Adrenal gland (tissue), 9 donors: ENCODE measurements at regions not wholly inside any gene's neighbourhood (a gene's known extent, or its start where the extent isn't known, plus 50 kb on each side); places are given as distances from the start of the nearest gene placed in this dataset.

ENCODE experiments used
- DNase-seq, 7 donors: peaks; one replicate each; pipeline ENCODE4 v3.0.0-alpha.2; 2019 to 2020
- H3K27ac ChIP-seq, 5 donors: fragments of 200-600 bp; sonication (generic) in 4 of 5; 1 replicate in 3 of 5; 2 replicates in 2 of 5; pipeline versions ENCODE4 v1.5.1 to v1.8.0; 2016 to 2020; ENCODE audit warnings: mild to moderate bottlenecking in 1 of 5
- H3K27me3 ChIP-seq: fragments of 200-600 bp; 2 replicates; pipeline ENCODE4 v1.8.0; 2021
- H3K36me3 ChIP-seq, 2 donors: fragments of 200-600 bp; replicated peaks in 1 of 2; 1 replicate in 1 of 2; 2 replicates in 1 of 2; pipeline versions ENCODE4 v1.5.1 to v1.8.0; 2018 to 2022
- H3K4me1 ChIP-seq, 2 donors: fragments of 200-600 bp; replicated peaks in 1 of 2; 1 replicate in 1 of 2; 2 replicates in 1 of 2; pipeline versions ENCODE4 v1.5.1 to v1.8.0; 2018 to 2021
- H3K4me3 ChIP-seq, 4 donors: fragments of 200-600 bp; sonication (generic) in 3 of 4; one replicate each; pipeline ENCODE4 v1.5.1; 2016 to 2018
- H3K9me3 ChIP-seq, 3 donors: fragments of 200-600 bp; sonication (generic) in 1 of 3; replicated peaks in 1 of 3; 1 replicate in 2 of 3; 2 replicates in 1 of 3; pipeline versions ENCODE4 v1.5.1 to v1.8.0; 2016 to 2021
- CTCF ChIP-seq, 6 experiments: fragments of 450-650 bp in 4 of 6; fragments of 200-600 bp in 2 of 6; sonication (generic) in 1 of 6; IDR thresholded peaks; 1 replicate in 5 of 6; 2 replicates in 1 of 6; pipeline versions ENCODE4 v1.5.1 to v1.8.0; 2016 to 2021; ENCODE audit warnings: antibody characterized with exemption in 6 of 6, mild to moderate bottlenecking in 2 of 6, moderate library complexity in 1 of 6
- POLR2A ChIP-seq, 2 donors: fragments of 450-650 bp; IDR thresholded peaks; one replicate each; pipeline ENCODE4 v1.6.1; 2017; ENCODE audit warnings: antibody characterized with exemption in 2 of 2, mild to moderate bottlenecking in 2 of 2, moderate library complexity in 1 of 2
- WGBS, 4 donors: extraction: QIAGEN DNeasy Blood & Tissue Kit in 2 of 4; methylation state at CpG; one replicate each; pipeline versions ENCODE4 v1.1.5 to v1.1.7; 2013 to 2017; 5-methylcytosine and 5-hydroxymethylcytosine counted together
- intact Hi-C, 2 donors: fragments of 100-400 bp; cut with DNase I; formaldehyde crosslinking; loops; one replicate each; pipeline versions ENCODE4 v1.14.1 to v1.15.0; 2022 to 2023
- donor health status: healthy with polysubstance abuse.
- donor health status: Bipolar disorder and iron deficiency.
- donor health status: DM: yes; HTN: yes; CAD: no.
- donor health status: DM: no; HTN: no; CAD: no.
- donor health status: DM: no; HTN: no; CAD: no.

GRCh38 chr6:169854083-169854725 lies 102.8 kb downstream of the ERMARD start:
- 85 to 95% (median 92%) methylated on average over 7 to 12 of the region's 12 CpGs for WGBS, 4 donors
- intact Hi-C loops = no loop called here

GRCh38 chr6:169853196-169854082 lies 102.0 kb downstream of the ERMARD start:
- TF ChIP-seq POLR2A (IDR thresholded peaks at IDR 0.05) = no peak
- no peak for TF ChIP-seq CTCF (IDR thresholded peaks at IDR 0.05)
- Histone ChIP-seq H3K9me3 (no peaks in the 10 kb centered on the region), H3K36me3 (no peaks in the 10 kb centered on the region), H3K27me3 (no peaks in the 10 kb centered on the region), H3K27ac (no peak overlapping the region), H3K4me1 (no peaks in the 10 kb centered on the region), H3K4me3 (no peak overlapping the region)
- peak in 2 of 7 donors; percentile 9 to 30 for DNase-seq
- intact Hi-C loops = no loop called here
- WGBS, 4 donors = 76 to 88% (median 86%) methylated on average over 20 of the region's 20 CpGs

More at GRCh38 chr6:169854083-169854725, 102.8 kb downstream of the ERMARD start:
- no peak overlapping the region for H3K27ac ChIP-seq
- no peaks in the 10 kb centered on the region for H3K4me1 ChIP-seq
- H3K27me3 ChIP-seq = no peaks in the 10 kb centered on the region
- H3K36me3 ChIP-seq = no peaks in the 10 kb centered on the region
- peak in 2 of 7 donors; percentile 4 to 29 for DNase-seq
- H3K4me3 ChIP-seq = no peak overlapping the region
- H3K9me3 ChIP-seq = no peaks in the 10 kb centered on the region
- TF ChIP-seq POLR2A (IDR thresholded peaks at IDR 0.05) = no peak

GRCh38 chr6:169852504-169853195 lies 101.2 kb downstream of the ERMARD start:
- DNase-seq = peak in 1 of 7 donors; percentile 11
- 73 to 94% (median 79%) methylated on average over 3 to 5 of the region's 5 CpGs for WGBS, 4 donors
- no peaks in the 10 kb centered on the region for H3K9me3 ChIP-seq
- H3K36me3 ChIP-seq = no peaks in the 10 kb centered on the region
- no peak for TF ChIP-seq POLR2A (IDR thresholded peaks at IDR 0.05)
- no peak for TF ChIP-seq CTCF (IDR thresholded peaks at IDR 0.05)
- H3K4me1 ChIP-seq = no peaks in the 10 kb centered on the region
- H3K4me3 ChIP-seq = no peak overlapping the region
- peak overlapping the region in 1 of 5 donors; percentile 21 for H3K27ac ChIP-seq
- intact Hi-C loops = no loop called here
- no peaks in the 10 kb centered on the region for H3K27me3 ChIP-seq

GRCh38 chr6:169851641-169852503 lies 100.5 kb downstream of the ERMARD start:
- intact Hi-C loops = no loop called here
- H3K36me3 ChIP-seq = no peaks in the 10 kb centered on the region
- WGBS, 4 donors = 70 to 80% (median 76%) methylated on average over 22 of the region's 22 CpGs
- TF ChIP-seq CTCF (IDR thresholded peaks at IDR 0.05) (no peak), POLR2A (IDR thresholded peaks at IDR 0.05) (no peak)
- H3K27ac ChIP-seq = peak overlapping the region in 1 of 5 donors; percentile 72
- no peaks in the 10 kb centered on the region for H3K4me1 ChIP-seq
- H3K4me3 ChIP-seq = no peak overlapping the region
- H3K27me3 ChIP-seq = no peaks in the 10 kb centered on the region
- H3K9me3 ChIP-seq = no peaks in the 10 kb centered on the region
- peak in 3 of 7 donors; percentile 22 to 54 (median 24) for DNase-seq
